Vagina (tissue), 2 donors: ENCODE measurements at regions not wholly inside any gene's neighbourhood (a gene's known extent, or its start where the extent isn't known, plus 50 kb on each side); places are given as distances from the start of the nearest gene placed in this dataset.

Experiments
- CTCF ChIP-seq, 3 experiments: fragments of 450-650 bp in 2 of 3; fragments of 200-600 bp in 1 of 3; sonication (generic) in 1 of 3; IDR thresholded peaks; one replicate each; pipeline ENCODE4 v1.5.1; 2017 to 2019; ENCODE audit warnings: antibody characterized with exemption in 3 of 3, mild to moderate bottlenecking in 2 of 3, moderate library complexity in 2 of 3
- POLR2A ChIP-seq, 2 donors: fragments of 450-650 bp; IDR thresholded peaks; one replicate each; pipeline ENCODE4 v1.6.1; 2017; ENCODE audit warnings: antibody characterized with exemption in 2 of 2, mild to moderate bottlenecking in 2 of 2, moderate library complexity in 2 of 2
- POLR2AphosphoS5 ChIP-seq, 2 donors: sonication (generic); formaldehyde crosslinking; IDR thresholded peaks; one replicate each; pipeline ENCODE4 v1.9.0; 2017; ENCODE audit warnings: antibody characterized with exemption in 2 of 2, mild to moderate bottlenecking in 2 of 2, low read depth in 1 of 2; ENCODE audit not compliant: insufficient read depth in 1 of 2

- TF ChIP-seq CTCF (IDR thresholded peaks at IDR 0.05) (no peak), POLR2A (IDR thresholded peaks at IDR 0.05) (no peak), POLR2AphosphoS5 (IDR thresholded peaks at IDR 0.05; ENCODE audit: insufficient read depth in 1 of 2, low read depth in 1 of 2) (no peak)
These were observed 119.1 kb downstream of the RPS29 start for GRCh38 chr14:49467091-49467490.
